H9 (cell line): ENCODE measurements at regions not wholly inside any gene's neighbourhood (a gene's known extent, or its start where the extent isn't known, plus 50 kb on each side); places are given as distances from the start of the nearest gene placed in this dataset.

Source experiments
- DNase-seq: peaks from one replicate; pipeline ENCODE4 v3.0.0-alpha.2; 2017
- H2AFZ ChIP-seq: one replicate; pipeline ENCODE4 v1.6.1; 2013; ENCODE audit warnings: mild to moderate bottlenecking, low read length, control low read depth, moderate library complexity
- H2AK5ac ChIP-seq: 2 replicates; pipeline ENCODE4 v1.6.1; 2013; ENCODE audit warnings: low read length, control low read depth, mixed read lengths; ENCODE audit not compliant: insufficient read length
- H2BK120ac ChIP-seq: one replicate; pipeline ENCODE4 v1.6.1; 2013; ENCODE audit warnings: low read depth, mild to moderate bottlenecking, low read length, control low read depth, inconsistent platforms; ENCODE audit not compliant: poor library complexity, severe bottlenecking
- H2BK12ac ChIP-seq: 2 replicates; pipeline ENCODE4 v1.6.1; 2013; ENCODE audit warnings: low read length, control low read depth, mixed read lengths, low read depth; ENCODE audit not compliant: insufficient read length
- H2BK15ac ChIP-seq: 2 replicates; pipeline ENCODE4 v1.6.1; 2013; ENCODE audit warnings: low read depth, low read length, control low read depth
- H2BK20ac ChIP-seq: one replicate; pipeline ENCODE4 v1.6.1; 2013; ENCODE audit warnings: low read depth, mild to moderate bottlenecking, low read length, control low read depth, inconsistent platforms; ENCODE audit not compliant: poor library complexity, severe bottlenecking
- H2BK5ac ChIP-seq: 2 replicates; pipeline ENCODE4 v1.6.1; 2013; ENCODE audit warnings: low read length, control low read depth, mixed read lengths; ENCODE audit not compliant: insufficient read length
- H3K14ac ChIP-seq: 2 replicates; pipeline ENCODE4 v1.6.1; 2013; ENCODE audit warnings: low read length, control low read depth; ENCODE audit not compliant: insufficient read depth
- H3K18ac ChIP-seq: 2 replicates; pipeline ENCODE4 v1.6.1; 2013; ENCODE audit warnings: low read depth, mild to moderate bottlenecking, mixed read lengths, low read length, control low read depth; ENCODE audit not compliant: insufficient read length
- H3K23ac ChIP-seq: 2 replicates; pipeline ENCODE4 v1.6.1; 2013; ENCODE audit warnings: low read length, control low read depth, mixed read lengths, low read depth; ENCODE audit not compliant: insufficient read length
- H3K23me2 ChIP-seq: 2 replicates; pipeline ENCODE4 v1.6.1; 2013; ENCODE audit warnings: low read depth, mild to moderate bottlenecking, mixed read lengths, low read length, control low read depth; ENCODE audit not compliant: insufficient read length, poor library complexity, severe bottlenecking
- H3K27ac ChIP-seq: 2 replicates; pipeline ENCODE4 v1.5.1; 2013; ENCODE audit warnings: low read length, control low read depth, mixed read lengths, low read depth; ENCODE audit not compliant: insufficient read length
- H3K27me3 ChIP-seq: 2 replicates; pipeline ENCODE4 v1.6.1; 2013; ENCODE audit warnings: low read length, control low read depth, inconsistent platforms; ENCODE audit not compliant: insufficient read depth
- H3K4ac ChIP-seq: 2 replicates; pipeline ENCODE4 v1.6.1; 2013; ENCODE audit warnings: low read depth, mild to moderate bottlenecking, control low read depth, inconsistent platforms, low read length, moderate library complexity
- H3K4me1 ChIP-seq: 2 replicates; pipeline ENCODE4 v1.6.1; 2013; ENCODE audit warnings: low read length, control low read depth, inconsistent platforms; ENCODE audit not compliant: insufficient read depth
- H3K4me2 ChIP-seq: 2 replicates; pipeline ENCODE4 v1.6.1; 2013; ENCODE audit warnings: low read length, control low read depth, mixed read lengths; ENCODE audit not compliant: insufficient read length, insufficient read depth
- H3K56ac ChIP-seq: 2 replicates; pipeline ENCODE4 v1.6.1; 2013; ENCODE audit warnings: low read depth, mild to moderate bottlenecking, mixed read lengths, low read length, control low read depth; ENCODE audit not compliant: insufficient read length
- H3K79me1 ChIP-seq: 2 replicates; pipeline ENCODE4 v1.6.1; 2013; ENCODE audit warnings: low read depth, mild to moderate bottlenecking, moderate library complexity, low read length, control low read depth, inconsistent platforms; ENCODE audit not compliant: insufficient read depth, poor library complexity, severe bottlenecking
- H3K79me2 ChIP-seq: 2 replicates; pipeline ENCODE4 v1.6.1; 2013; ENCODE audit warnings: low read length, control low read depth, inconsistent platforms; ENCODE audit not compliant: insufficient read depth
- H3K9ac ChIP-seq: 2 replicates; pipeline ENCODE4 v1.6.1; 2013; ENCODE audit warnings: low read length, control low read depth, mixed read lengths; ENCODE audit not compliant: insufficient read length; ENCODE audit errors: extremely low read depth
- H3K9me3 ChIP-seq: one replicate; pipeline ENCODE4 v1.6.1; 2013; ENCODE audit warnings: low read depth, low read length, inconsistent platforms; ENCODE audit not compliant: control insufficient read depth
- H3T11ph ChIP-seq: one replicate; pipeline ENCODE4 v1.6.1; 2013; ENCODE audit warnings: mild to moderate bottlenecking, low read length, control low read depth, inconsistent platforms
- H4K20me1 ChIP-seq: one replicate; pipeline ENCODE4 v1.6.1; 2013; ENCODE audit not compliant: control insufficient read depth, insufficient read length, insufficient read depth
- H4K5ac ChIP-seq: 2 replicates; pipeline ENCODE4 v1.6.1; 2013; ENCODE audit warnings: low read depth, mild to moderate bottlenecking, mixed read lengths, low read length, control low read depth; ENCODE audit not compliant: insufficient read length
- H4K8ac ChIP-seq: replicated peaks from 2 replicates; pipeline ENCODE4 v1.6.1; 2013; ENCODE audit warnings: low read length, control low read depth, mixed read lengths, low read depth; ENCODE audit not compliant: insufficient read length
- H4K91ac ChIP-seq: 2 replicates; pipeline ENCODE4 v1.6.1; 2013; ENCODE audit warnings: low read depth, mild to moderate bottlenecking, moderate library complexity, mixed read lengths, low read length, control low read depth; ENCODE audit not compliant: insufficient read length
- H3K27ac Mint-ChIP-seq, 3 experiments: 2 replicates in 2 of 3; 3 replicates in 1 of 3; pipeline ENCODE4 v1.8.0; 2020 to 2021; ENCODE audit warnings: mixed read lengths in 3 of 3, mild to moderate bottlenecking in 1 of 3, moderate library complexity in 1 of 3
- H3K27me3 Mint-ChIP-seq: 2 replicates; pipeline ENCODE4 v1.8.0; 2021; ENCODE audit warnings: low read depth, mild to moderate bottlenecking, moderate library complexity, mixed read lengths
- H3K36me3 Mint-ChIP-seq, 3 experiments: 2 replicates in 2 of 3; 3 replicates in 1 of 3; pipeline ENCODE4 v1.8.0; 2020 to 2021; ENCODE audit warnings: low read depth in 3 of 3, mixed read lengths in 3 of 3; ENCODE audit not compliant: insufficient read depth in 1 of 3
- H3K4me1 Mint-ChIP-seq, 2 experiments: 2 replicates each; pipeline ENCODE4 v1.8.0; 2020; ENCODE audit warnings: mixed read lengths in 2 of 2
- H3K4me3 Mint-ChIP-seq, 2 experiments: 2 replicates in 1 of 2; 3 replicates in 1 of 2; pipeline ENCODE4 v1.8.0; 2020 to 2021; ENCODE audit warnings: mild to moderate bottlenecking in 2 of 2, mixed read lengths in 2 of 2, moderate library complexity in 1 of 2
- H3K9me3 Mint-ChIP-seq, 2 experiments: 2 replicates in 1 of 2; 3 replicates in 1 of 2; pipeline ENCODE4 v1.8.0; 2020; ENCODE audit warnings: mild to moderate bottlenecking in 2 of 2, mixed read lengths in 2 of 2, moderate library complexity in 1 of 2
- WGBS: extraction: QIAGEN DNeasy Blood & Tissue Kit; methylation state at CpG from one replicate; pipeline ENCODE4 v1.1.7; 2013; ENCODE audit warnings: missing lambda C conversion rate, low lambda C conversion rate, mixed read lengths; ENCODE audit not compliant: insufficient read length; ENCODE audit errors: extremely low coverage; 5-methylcytosine and 5-hydroxymethylcytosine counted together
- TF ChIP-seq, protein P1 (sequence below): fragments of 200-600 bp; sonication (generic); conservative IDR thresholded peaks from 3 replicates; pipeline ENCODE4 v1.8.0; 2021; ENCODE audit warnings: antibody characterized with exemption, mild to moderate bottlenecking

DNA sequence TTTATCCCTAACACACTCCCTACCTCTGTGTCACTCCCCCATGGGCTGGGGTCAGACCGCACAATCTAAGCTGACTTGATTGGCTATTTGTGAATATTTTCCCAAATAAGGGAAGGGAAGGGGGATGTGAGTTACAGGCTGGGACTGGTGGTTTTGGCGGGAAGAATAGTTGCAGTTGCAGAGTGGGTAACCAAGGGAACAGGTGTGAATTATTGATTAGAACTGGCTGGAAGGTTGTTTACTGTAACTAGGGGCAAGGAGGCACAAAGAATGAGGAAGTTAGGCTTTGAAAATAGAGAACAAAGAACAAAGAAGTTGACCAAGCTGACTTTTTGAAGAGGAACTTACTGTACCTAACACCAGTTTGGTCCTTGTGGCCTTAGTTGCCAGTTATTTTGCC, 88.0 kb upstream of the XAGE2 start:
- no peaks in the 10 kb centered on the region for H3K79me1 ChIP-seq
- no peaks in the 10 kb centered on the region for H3K79me2 ChIP-seq
- H3K18ac ChIP-seq, result no peak overlapping the region
- Mint-ChIP-seq H3K27me3 (peaks cover 3% of the 10 kb centered on the region; the same call in 1 of the 2 replicates), H3K9me3 (peaks cover 67 to 69% of the 10 kb centered on the region in 2 experiments), H3K27ac (no peak overlapping the region), H3K36me3 (peaks cover 7 to 14% (median 9%) of the 10 kb centered on the region in 3 experiments), H3K4me3 (no peak overlapping the region; a peak in 1 of 5 replicates), H3K4me1 (peaks cover 10 to 14% of the 10 kb centered on the region in 2 experiments)
- no peak overlapping the region for H3K56ac ChIP-seq
- no peak overlapping the region for H4K8ac ChIP-seq
- H3K4me2 ChIP-seq, result no peak overlapping the region
- no peaks in the 10 kb centered on the region for H4K20me1 ChIP-seq
- no peak overlapping the region for H2AK5ac ChIP-seq
- no peak overlapping the region for H2BK12ac ChIP-seq
- no peak overlapping the region for H2AFZ ChIP-seq
- no peaks in the 10 kb centered on the region for H3K23me2 ChIP-seq
- H3K9ac ChIP-seq, result no peak overlapping the region
- no peak overlapping the region for H3T11ph ChIP-seq
- no peak for DNase-seq
- no peak overlapping the region for H2BK120ac ChIP-seq
- H3K27me3 ChIP-seq, result no peaks in the 10 kb centered on the region
- H3K4me1 ChIP-seq, result no peaks in the 10 kb centered on the region; the same call in 1 of the 2 replicates
- H3K4ac ChIP-seq, result no peak overlapping the region
- H3K14ac ChIP-seq, result no peak overlapping the region
- H3K27ac ChIP-seq, result no peak overlapping the region
- no peak overlapping the region for H2BK5ac ChIP-seq
- no peak overlapping the region for H2BK15ac ChIP-seq
- WGBS, result no CpG with 5 or more reads among the region's 2 CpGs
- no peak overlapping the region for H2BK20ac ChIP-seq
- H4K91ac ChIP-seq, result no peak overlapping the region
- H3K23ac ChIP-seq, result no peak overlapping the region
- no peak overlapping the region for H4K5ac ChIP-seq
- TF ChIP-seq, protein P1, sequence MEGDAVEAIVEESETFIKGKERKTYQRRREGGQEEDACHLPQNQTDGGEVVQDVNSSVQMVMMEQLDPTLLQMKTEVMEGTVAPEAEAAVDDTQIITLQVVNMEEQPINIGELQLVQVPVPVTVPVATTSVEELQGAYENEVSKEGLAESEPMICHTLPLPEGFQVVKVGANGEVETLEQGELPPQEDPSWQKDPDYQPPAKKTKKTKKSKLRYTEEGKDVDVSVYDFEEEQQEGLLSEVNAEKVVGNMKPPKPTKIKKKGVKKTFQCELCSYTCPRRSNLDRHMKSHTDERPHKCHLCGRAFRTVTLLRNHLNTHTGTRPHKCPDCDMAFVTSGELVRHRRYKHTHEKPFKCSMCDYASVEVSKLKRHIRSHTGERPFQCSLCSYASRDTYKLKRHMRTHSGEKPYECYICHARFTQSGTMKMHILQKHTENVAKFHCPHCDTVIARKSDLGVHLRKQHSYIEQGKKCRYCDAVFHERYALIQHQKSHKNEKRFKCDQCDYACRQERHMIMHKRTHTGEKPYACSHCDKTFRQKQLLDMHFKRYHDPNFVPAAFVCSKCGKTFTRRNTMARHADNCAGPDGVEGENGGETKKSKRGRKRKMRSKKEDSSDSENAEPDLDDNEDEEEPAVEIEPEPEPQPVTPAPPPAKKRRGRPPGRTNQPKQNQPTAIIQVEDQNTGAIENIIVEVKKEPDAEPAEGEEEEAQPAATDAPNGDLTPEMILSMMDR, result no peak
- H3K9me3 ChIP-seq, result peaks cover 26% of the 10 kb centered on the region
